ENCODE measurements at regions not wholly inside any gene's neighbourhood (a gene's known extent, or its start where the extent isn't known, plus 50 kb on each side); places are given as distances from the start of the nearest gene placed in this dataset.
"Not testable (repeated sequence)": the region's sequence is repeated elsewhere in the genome, so short reads cannot be mapped to it uniquely, and the experiment has no call there.

- not testable (repeated sequence) for TF ChIP-seq CTCF (conservative IDR thresholded peaks at IDR 0.05; ENCODE audit: low read length); EZH2phosphoT487 (IDR thresholded peaks at IDR 0.05; ENCODE audit: borderline replicate concordance)
These were observed 157.7 kb downstream of the BRD1 start for GRCh38 chr22:49669969-49670455.
